Hematopoietic multipotent progenitor cell (in vitro differentiated cells): ENCODE measurements at regions not wholly inside any gene's neighbourhood (a gene's known extent, or its start where the extent isn't known, plus 50 kb on each side); places are given as distances from the start of the nearest gene placed in this dataset.

Experiments
- DNase-seq, 3 donors: peaks; one replicate each; pipeline ENCODE4 v3.0.0-alpha.2; 2011 to 2015; ENCODE audit warnings: low read depth in 2 of 3, low spot score in 2 of 3

GRCh38 chr10:65430979-65431378, 1494.9 kb upstream of the LRRTM3 start:
- peak in 1 of 3 donors; percentile 14 for DNase-seq

DNA sequence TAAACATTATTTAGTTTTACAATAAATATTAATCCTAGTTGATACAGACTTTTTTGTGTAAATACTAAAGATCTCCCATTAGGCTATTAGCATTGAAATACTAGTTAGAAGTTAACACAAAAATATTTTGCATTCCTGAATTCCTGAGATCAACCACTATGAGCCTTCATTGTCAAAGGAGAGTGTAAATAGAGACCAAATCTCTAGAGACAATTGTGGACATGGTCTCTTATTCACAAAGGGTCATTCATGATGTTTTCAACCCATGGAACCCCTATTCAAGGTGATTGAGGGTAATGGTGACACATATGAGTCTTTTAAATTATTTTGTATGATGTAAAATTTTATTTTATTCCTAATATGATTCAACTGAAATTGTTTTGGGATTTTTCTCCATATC, 1454.8 kb upstream of the LRRTM3 start:
- no peak for DNase-seq

DNA sequence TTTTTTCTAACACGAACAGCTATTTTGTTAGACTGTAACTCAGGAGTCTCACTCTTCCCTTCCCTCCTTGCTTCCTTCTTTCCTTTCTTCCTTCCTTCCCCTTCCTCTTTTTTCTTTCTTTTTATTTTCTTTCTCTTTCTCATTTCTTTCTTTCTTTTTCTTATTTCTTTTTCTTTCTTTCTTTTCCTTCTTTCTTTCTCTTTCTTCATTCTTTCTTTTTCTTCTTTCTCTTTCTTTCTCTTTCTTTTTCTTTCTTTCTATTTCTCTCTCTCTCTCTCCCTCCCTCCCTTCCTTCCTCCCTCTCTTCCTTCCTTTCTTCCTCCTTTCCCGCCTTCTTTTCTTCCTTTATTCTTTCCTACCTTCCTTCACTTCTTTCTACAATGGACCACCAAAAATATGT, 1443.0 kb upstream of the LRRTM3 start:
- DNase-seq, result no peak

GRCh38 chr10:65491799-65492198, 1434.0 kb upstream of the LRRTM3 start:
- no peak for DNase-seq

DNA sequence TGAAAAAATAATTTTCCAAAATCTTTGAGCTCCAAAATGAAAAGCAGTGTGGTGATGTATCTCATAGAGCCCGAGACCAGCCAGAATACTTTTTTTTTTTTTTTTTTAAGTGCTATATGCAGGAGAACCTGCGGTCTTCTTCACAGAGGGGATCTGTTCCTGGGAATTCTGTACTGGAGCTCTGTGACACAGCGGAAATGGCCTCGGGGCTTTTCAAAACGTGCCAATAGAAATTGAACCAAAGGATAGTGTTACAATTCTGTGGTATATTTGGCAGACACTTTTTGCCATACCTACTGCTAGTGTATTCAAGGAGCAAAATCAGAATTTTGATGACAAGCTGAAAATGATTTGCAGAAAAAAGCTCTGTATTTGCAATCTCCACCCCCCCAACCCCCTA, 1429.3 kb upstream of the LRRTM3 start:
- no peak for DNase-seq

DNA sequence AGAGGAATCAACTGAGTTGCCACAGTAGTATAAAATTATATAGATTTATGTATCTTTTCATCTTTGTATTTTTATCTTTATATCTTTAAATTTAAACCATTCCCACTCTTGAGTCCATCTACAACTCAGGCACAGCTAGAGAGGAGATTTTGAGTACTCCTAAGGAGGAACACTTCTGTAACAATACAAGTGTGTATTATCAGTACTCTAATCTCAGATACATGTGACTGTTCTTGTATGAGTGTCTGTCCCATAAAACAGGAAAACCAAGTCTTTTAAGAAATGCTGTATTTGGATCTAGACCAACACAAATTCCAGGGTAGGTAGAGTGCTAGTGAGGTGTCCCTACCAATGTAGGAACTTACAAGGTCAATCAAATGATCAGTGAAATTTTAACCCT, 1428.0 kb upstream of the LRRTM3 start:
- no peak for DNase-seq

- no peak for DNase-seq
These were observed 1425.1 kb upstream of the LRRTM3 start for GRCh38 chr10:65500716-65501115.

- no peak for DNase-seq
These were observed 1424.6 kb upstream of the LRRTM3 start for GRCh38 chr10:65501259-65501658.

DNA sequence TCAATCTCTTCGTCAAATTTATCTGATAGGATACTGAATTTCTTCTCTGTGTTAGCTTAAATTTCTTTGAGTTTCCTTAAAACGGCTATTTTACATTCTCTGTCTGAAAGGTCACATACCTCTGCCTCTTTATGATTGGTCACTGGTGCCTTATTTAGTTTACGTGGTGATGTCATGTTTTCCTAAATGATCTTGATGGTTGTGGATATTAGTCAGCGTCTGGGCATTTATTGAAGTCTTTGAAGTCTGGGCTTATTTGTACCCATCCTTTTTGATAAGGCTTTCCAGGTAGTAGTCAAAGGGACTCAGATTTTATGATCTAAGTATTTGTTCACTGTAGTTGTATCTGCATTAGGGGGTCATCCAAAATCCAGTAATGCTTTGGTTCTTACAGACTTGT, 1407.5 kb upstream of the LRRTM3 start:
- no peak for DNase-seq

DNA sequence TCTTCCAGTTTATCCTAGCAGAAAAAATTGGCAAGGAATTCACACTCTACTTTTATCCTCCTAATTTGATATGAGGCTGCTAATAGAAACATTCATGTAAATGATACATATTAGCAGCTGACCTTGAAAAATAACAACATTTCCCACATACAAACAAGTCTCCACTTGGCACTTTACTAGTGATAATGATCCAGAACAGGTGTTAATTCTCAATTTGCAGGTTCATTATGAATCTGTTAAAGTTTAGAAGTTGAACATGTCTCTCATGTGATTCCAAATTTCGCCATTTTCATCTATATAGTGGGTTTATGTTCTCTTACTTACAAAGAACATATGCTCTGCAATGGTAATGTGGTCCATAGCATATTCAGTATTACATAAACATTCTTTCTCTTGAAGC, 1396.8 kb upstream of the LRRTM3 start:
- no peak for DNase-seq

DNA sequence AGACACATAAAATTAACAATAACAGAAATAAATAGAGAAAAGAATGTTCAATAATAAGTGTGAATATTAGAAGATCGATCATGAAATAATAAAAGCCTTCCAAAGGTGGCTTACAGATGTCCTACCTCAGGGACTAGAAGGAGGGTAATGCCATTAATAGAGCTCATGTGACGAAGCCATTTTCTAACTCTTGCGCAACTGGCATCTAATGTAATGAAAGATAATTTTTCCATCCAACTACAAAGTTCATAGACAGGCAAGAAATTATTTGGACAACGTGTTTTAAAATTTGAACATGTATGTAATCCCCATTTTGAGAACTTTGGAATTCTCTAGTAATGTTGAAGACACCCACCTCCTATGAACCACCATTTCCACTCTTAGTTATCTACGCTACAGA, 1394.3 kb upstream of the LRRTM3 start:
- DNase-seq, result no peak

DNA sequence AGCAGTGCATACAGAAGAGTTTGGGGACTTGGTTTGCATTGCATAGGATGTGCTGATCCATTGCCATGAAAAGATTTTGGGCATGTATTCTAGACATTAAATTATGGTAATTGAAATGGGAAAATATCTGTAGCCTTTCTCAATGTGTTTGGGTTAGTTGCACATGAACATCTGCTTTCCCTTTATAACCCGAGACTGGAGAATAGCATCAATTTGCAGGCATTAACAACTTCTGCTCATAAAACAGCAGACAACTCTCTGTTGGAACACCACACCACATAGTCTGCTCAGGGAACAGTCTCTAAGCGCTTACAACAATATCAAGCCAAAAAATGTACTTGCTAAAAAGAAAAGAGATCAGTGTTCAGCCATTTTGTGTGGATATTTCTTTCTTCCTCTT, 1391.1 kb upstream of the LRRTM3 start:
- DNase-seq, result no peak

GRCh38 chr10:65544756-65545155, 1381.1 kb upstream of the LRRTM3 start:
- DNase-seq, result no peak

DNA sequence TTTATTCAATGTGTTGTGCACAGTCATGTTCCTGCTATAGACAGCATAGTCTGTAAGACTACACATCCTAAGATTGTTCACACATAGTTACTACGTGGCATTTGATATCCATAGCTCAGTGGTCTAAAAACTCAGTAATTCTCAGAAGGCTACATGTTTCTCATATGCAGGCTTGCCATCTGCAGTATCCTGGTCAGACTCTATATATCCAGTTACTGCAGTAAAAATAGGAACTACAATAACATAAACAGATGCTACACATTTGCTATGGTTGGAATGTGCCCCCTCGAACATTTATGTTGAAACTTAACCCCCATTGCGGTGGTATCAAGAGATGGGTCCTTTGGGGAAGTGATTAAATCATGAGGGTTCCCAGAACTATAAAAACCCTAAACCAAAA, 1377.8 kb upstream of the LRRTM3 start:
- DNase-seq, result no peak

DNA sequence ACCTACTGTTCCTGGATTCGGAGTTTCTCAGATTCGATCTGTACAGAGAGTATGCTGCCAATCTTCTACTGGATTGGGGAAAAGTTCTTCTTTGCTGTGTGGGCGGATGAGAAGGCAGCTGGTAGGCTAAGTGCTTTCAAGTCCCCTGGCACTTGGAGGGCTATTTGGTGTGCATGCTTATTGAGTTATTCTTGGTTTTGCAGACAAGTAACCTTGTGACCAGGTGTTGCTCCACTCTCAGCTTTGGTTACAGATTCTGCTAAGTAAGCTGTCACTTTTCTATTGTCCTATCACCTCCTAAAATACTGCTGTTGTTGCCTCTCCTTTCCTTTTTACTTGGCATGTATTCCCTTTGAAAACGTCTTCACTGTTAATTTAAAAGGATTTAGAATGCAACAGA, 1375.1 kb upstream of the LRRTM3 start:
- no peak for DNase-seq

- DNase-seq, result no peak
These were observed 1370.6 kb upstream of the LRRTM3 start for GRCh38 chr10:65555192-65555591.

GRCh38 chr10:65556006-65556405, 1369.8 kb upstream of the LRRTM3 start:
- no peak for DNase-seq

DNA sequence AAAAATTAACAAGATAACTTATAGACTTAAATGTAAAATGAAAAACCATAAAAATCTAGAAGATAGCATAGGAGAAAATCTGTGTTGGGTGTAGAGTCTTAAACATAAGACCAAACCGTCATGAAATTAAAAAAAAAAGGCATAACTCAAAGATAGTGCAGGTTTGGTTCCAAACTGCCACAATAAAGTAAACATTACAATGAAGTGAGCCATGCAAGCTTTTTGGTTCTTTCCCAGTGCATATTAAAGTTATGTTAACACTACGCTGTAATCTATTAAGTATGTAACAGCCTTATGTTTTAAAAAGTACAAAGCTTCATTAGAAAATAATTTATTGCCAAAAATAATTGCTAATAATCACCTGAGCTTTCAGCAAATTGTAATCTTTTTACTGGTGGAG, 1366.5 kb upstream of the LRRTM3 start:
- DNase-seq, result no peak

DNA sequence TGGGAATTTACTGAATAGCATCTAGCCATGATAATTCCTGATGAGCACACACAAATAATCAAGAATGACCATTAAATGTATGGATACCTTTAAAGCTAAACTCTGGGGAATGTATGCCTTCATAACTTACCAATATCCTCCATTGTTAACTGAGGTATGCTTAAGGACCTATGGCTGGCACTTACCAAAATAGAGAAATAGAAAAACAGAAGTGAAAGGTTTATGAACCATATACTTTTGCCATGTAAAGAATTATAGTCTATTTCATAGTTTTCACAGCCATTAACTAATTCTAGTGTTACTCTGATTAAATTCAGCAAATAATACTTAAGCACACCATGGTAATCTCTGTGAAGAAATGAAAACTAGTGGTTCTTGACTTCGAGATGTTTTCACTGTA, 1360.6 kb upstream of the LRRTM3 start:
- no peak for DNase-seq

- no peak for DNase-seq
These were observed 1358.9 kb upstream of the LRRTM3 start for GRCh38 chr10:65566906-65567305.

- peak in 2 of 3 donors; percentile 66 to 84 for DNase-seq
These were observed 1355.5 kb upstream of the LRRTM3 start for GRCh38 chr10:65570143-65571010.

- DNase-seq, result peak in 2 of 3 donors; percentile 2 to 21
These were observed 1354.7 kb upstream of the LRRTM3 start for GRCh38 chr10:65571011-65571570.
